MCF 10A (cell line): ENCODE measurements at regions not wholly inside any gene's neighbourhood (a gene's known extent, or its start where the extent isn't known, plus 50 kb on each side); places are given as distances from the start of the nearest gene placed in this dataset.

Experiments
- BruUV-seq: library from RNA; stranded (reverse); fragments of 400-500 nt; replicated peaks from 2 replicates; lab custom pipeline; 2021; lab: Mats Ljungman, UMichigan
- CTCF ChIA-PET: fragments of 300-600 bp; sonication (Branson Sonifier 250); formaldehyde crosslinking; extraction: SDS; loops from one replicate; lab custom pipeline; 2021; ENCODE audit warnings: antibody characterized with exemption, inconsistent platforms; lab: Yijun Ruan, JAX
- POLR2A ChIA-PET: fragments of 300-600, 350-650 bp; sonication (Branson Sonifier 250); formaldehyde crosslinking; extraction: SDS; loops from one replicate; lab custom pipeline; 2020; ENCODE audit warnings: antibody characterized with exemption, inconsistent platforms; lab: Yijun Ruan, JAX
- DNase-seq: peaks from one replicate; pipeline ENCODE4 v3.0.0-alpha.2; 2018; ENCODE audit not compliant: unreplicated experiment
- H3K27ac Mint-ChIP-seq: one replicate; pipeline ENCODE4 v1.8.0; 2022; ENCODE audit warnings: mild to moderate bottlenecking, low read depth, mixed read lengths; ENCODE audit not compliant: unreplicated experiment
- H3K27me3 Mint-ChIP-seq: one replicate; pipeline ENCODE4 v1.8.0; 2022; ENCODE audit warnings: mixed read lengths; ENCODE audit not compliant: insufficient read depth, unreplicated experiment
- H3K36me3 Mint-ChIP-seq: one replicate; pipeline ENCODE4 v1.8.0; 2022; ENCODE audit warnings: mild to moderate bottlenecking, moderate library complexity, mixed read lengths; ENCODE audit not compliant: insufficient read depth, unreplicated experiment
- H3K4me1 Mint-ChIP-seq: one replicate; pipeline ENCODE4 v1.8.0; 2022; ENCODE audit warnings: mixed read lengths; ENCODE audit not compliant: insufficient read depth, unreplicated experiment
- H3K4me3 Mint-ChIP-seq: one replicate; pipeline ENCODE4 v1.8.0; 2022; ENCODE audit warnings: mild to moderate bottlenecking, moderate library complexity, mixed read lengths; ENCODE audit not compliant: unreplicated experiment
- H3K9me3 Mint-ChIP-seq: one replicate; pipeline ENCODE4 v1.8.0; 2022; ENCODE audit warnings: mixed read lengths; ENCODE audit not compliant: unreplicated experiment
- CTCF ChIP-seq: fragments of 200-600 bp; IDR thresholded peaks from one replicate; pipeline ENCODE4 v1.8.0; 2022; ENCODE audit warnings: antibody characterized with exemption, mild to moderate bottlenecking; ENCODE audit not compliant: unreplicated experiment
- intact Hi-C: fragments of 100-400 bp; cut with micrococcal nuclease; formaldehyde crosslinking; loops from 2 replicates; pipeline ENCODE4 v1.14.1; 2022

DNA sequence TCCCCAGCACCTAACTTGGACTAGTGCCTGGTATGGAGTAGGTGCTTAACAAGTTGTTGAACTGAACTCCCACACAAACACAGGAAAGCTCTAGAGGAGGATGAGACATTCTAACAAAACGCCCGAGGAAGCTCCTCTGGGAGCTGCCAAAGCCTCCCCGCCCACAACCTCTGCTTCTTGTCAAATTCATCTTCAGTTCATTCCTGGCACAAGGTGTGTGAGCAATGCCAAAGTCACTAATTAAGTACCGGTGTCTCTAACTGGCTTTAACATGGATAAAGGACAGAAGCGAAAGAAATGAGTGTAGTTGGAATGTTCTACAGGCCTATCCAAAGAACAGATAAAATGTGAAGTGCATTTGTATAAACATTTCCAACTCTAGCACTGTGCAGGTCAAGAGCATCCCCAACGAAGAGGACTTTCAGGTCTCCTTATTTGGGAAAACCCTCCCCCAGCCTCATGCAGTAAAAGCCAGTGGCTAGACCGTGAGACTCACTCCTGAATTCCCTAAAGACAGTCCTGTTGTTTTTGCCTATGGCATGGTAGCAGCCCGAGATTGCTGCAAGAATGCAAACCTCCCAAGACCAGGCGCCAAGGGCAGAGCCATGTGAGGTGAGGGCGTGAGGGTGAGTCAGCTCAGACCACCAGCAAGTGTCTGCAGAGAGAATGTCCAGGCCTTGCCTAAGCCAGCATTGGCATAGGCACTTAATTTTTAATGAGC is 72.2 kb upstream of the KLF3 start:
- Mint-ChIP-seq H3K9me3 (peaks cover 8% of the 10 kb centered on the region), H3K4me3 (no peak overlapping the region), H3K4me1 (peaks cover 14% of the 10 kb centered on the region), H3K36me3 (no peaks in the 10 kb centered on the region), H3K27me3 (no peaks in the 10 kb centered on the region), H3K27ac (no peak overlapping the region)
- TF ChIP-seq CTCF, result no peak
- POLR2A ChIA-PET, result interaction anchor here (0.6 to 1.3 kb wide), 4 partner anchors 28 to 181 kb away, joined by 4 to 5 read pairs (median 4); no protein-coding TSS in a partner anchor
- BruUV-seq, result no TSS peak
- CTCF ChIA-PET, result interaction anchor here (0.5 to 0.8 kb wide), 4 partner anchors 11 to 413 kb away, joined by 3 to 5 read pairs (median 3); no protein-coding TSS in a partner anchor
- intact Hi-C loops, result no loop called here
- peak; percentile 68 for DNase-seq

DNA sequence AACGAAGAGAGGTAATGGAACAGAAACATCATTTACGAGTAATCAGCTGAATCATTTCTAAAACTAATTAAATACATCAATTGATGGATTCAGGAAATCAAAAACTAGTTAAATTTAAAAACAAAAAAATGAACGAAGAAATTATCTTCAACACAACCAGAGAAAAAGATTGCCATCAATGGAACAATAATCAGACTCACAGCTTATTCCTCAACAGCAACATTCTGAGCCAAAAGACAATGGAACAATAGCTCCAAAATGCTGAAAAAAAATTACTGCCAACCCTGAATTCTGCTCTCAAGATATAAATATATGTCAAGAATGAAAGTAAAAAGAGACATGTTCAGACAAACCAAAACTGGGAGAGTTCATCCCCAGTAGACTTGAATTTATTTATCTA is 65.5 kb upstream of the KLF3 start:
- H3K4me1 Mint-ChIP-seq, result peaks cover 14% of the 10 kb centered on the region
- H3K4me3 Mint-ChIP-seq, result no peak overlapping the region
- no peaks in the 10 kb centered on the region for H3K36me3 Mint-ChIP-seq
- CTCF ChIA-PET, result interaction anchor here (0.6 to 0.7 kb wide), 2 partner anchors 24 to 131 kb away, joined by 3 to 4 read pairs; no protein-coding TSS in a partner anchor
- H3K9me3 Mint-ChIP-seq, result no peaks in the 10 kb centered on the region
- no peak overlapping the region for H3K27ac Mint-ChIP-seq
- BruUV-seq, result no TSS peak
- no peaks in the 10 kb centered on the region for H3K27me3 Mint-ChIP-seq
- DNase-seq, result no peak
- intact Hi-C loops, result no loop called here
- TF ChIP-seq CTCF, result no peak
- POLR2A ChIA-PET, result interaction anchor here (0.5 to 1.1 kb wide), 3 partner anchors 22 to 466 kb away, joined by 3 to 5 read pairs (median 3); no protein-coding TSS in a partner anchor

DNA sequence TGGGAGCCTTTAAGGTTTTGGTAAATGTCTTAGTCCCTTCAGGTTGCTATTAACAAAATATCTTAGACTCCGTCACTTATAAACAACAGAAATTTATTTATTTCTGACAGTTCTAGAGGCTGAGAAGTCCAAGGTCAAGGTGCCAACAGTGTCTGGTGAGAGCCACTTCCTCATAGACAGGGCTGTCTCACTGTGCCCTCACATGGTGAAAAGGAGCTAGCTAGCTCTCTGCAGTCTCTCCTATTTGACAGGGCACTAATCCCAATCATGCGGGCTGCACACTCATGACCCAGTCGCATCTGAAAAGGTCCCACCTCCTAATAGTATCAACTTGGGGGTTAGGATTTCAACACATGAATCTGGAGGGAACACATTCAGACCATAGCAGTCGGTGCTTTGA is 63.4 kb upstream of the KLF3 start:
- ChIA-PET POLR2A (interaction anchor here (0.8 kb wide), 1 partner anchor 215 kb away, joined by 3 read pairs; no protein-coding TSS in a partner anchor), CTCF (no interaction called here)
- H3K4me3 Mint-ChIP-seq, result no peak overlapping the region
- no peak overlapping the region for H3K27ac Mint-ChIP-seq
- intact Hi-C loops, result loop anchor here (10.0 kb wide), 1 partner anchor 276 kb away; no protein-coding TSS in a partner anchor
- H3K36me3 Mint-ChIP-seq, result no peaks in the 10 kb centered on the region
- no TSS peak for BruUV-seq
- TF ChIP-seq CTCF, result no peak
- peaks cover 19% of the 10 kb centered on the region for H3K4me1 Mint-ChIP-seq
- H3K27me3 Mint-ChIP-seq, result no peaks in the 10 kb centered on the region
- peak; percentile 27 for DNase-seq
- no peaks in the 10 kb centered on the region for H3K9me3 Mint-ChIP-seq

- H3K36me3 Mint-ChIP-seq, result no peaks in the 10 kb centered on the region
- DNase-seq, result peak; percentile 92
- H3K4me3 Mint-ChIP-seq, result no peak overlapping the region
- H3K9me3 Mint-ChIP-seq, result no peaks in the 10 kb centered on the region
- H3K27ac Mint-ChIP-seq, result no peak overlapping the region
- POLR2A ChIA-PET, result interaction anchor here (0.8 to 1.1 kb wide), 3 partner anchors 66 to 515 kb away, joined by 3 read pairs; no protein-coding TSS in a partner anchor
- TF ChIP-seq CTCF, result no peak
- CTCF ChIA-PET, result interaction anchor here (0.6 kb wide), 1 partner anchor 515 kb away, joined by 3 read pairs; no protein-coding TSS in a partner anchor
- peaks cover 19% of the 10 kb centered on the region for H3K4me1 Mint-ChIP-seq
- intact Hi-C loops, result loop anchor here (10.0 kb wide), 1 partner anchor 277 kb away; no protein-coding TSS in a partner anchor
- BruUV-seq, result no TSS peak
- no peaks in the 10 kb centered on the region for H3K27me3 Mint-ChIP-seq
Measured at GRCh38 chr4:38601244-38601915, 62.6 kb upstream of the KLF3 start.
